HCT116 (cell line): ENCODE measurements at regions not wholly inside any gene's neighbourhood (a gene's known extent, or its start where the extent isn't known, plus 50 kb on each side); places are given as distances from the start of the nearest gene placed in this dataset.

Experiments used
- ATAC-seq: fragments of 200-7000 bp; cut with Tn5 transposase; 2 replicates; pipeline ENCODE4 v1.9.1; 2020; ENCODE audit warnings: mild to moderate bottlenecking, moderate library complexity
- BruUV-seq: library from RNA; stranded (reverse); fragments of 400-500 nt; replicated peaks from 2 replicates; lab custom pipeline; 2021; lab: Mats Ljungman, UMichigan
- CTCF ChIA-PET: fragments of 300-600 bp; sonication (Branson Sonifier 250); formaldehyde crosslinking; loops from one replicate; lab custom pipeline; 2021; ENCODE audit warnings: antibody characterized with exemption; lab: Charles Lee
- POLR2A ChIA-PET: fragments of 300-600, 350-600 bp; sonication (Branson Sonifier 250); formaldehyde crosslinking; loops from one replicate; lab custom pipeline; 2021; ENCODE audit warnings: antibody characterized with exemption; lab: Charles Lee
- RAD21 ChIA-PET, 2 experiments: fragments of 300-600 bp; sonication (Branson Sonifier 250); formaldehyde crosslinking; loops; one replicate each; lab custom pipeline; 2023; ENCODE audit warnings: low total read pairs in 2 of 2; ENCODE audit not compliant: uncharacterized antibody in 2 of 2, unreplicated experiment in 2 of 2, low non-redundant PET in 1 of 2; lab: Charles Lee
- DNase-seq: peaks from one replicate; pipeline ENCODE4 v3.0.0-alpha.2; 2010; ENCODE audit warnings: low read depth, low spot score
- H2AFZ ChIP-seq: fragments of 200-600 bp; shearing (Covaris generic), sonication (generic); 2 replicates; pipeline ENCODE4 v1.6.1; 2017; ENCODE audit warnings: low read depth, mixed run types, mixed read lengths, antibody characterized with exemption, low read length; ENCODE audit not compliant: poor library complexity, severe bottlenecking
- H3K27ac ChIP-seq: 2 replicates; pipeline ENCODE4 v1.5.1; 2012; ENCODE audit warnings: low read depth, low read length
- H3K27me3 ChIP-seq: fragments of 200-600 bp; sonication (generic); 2 replicates; pipeline ENCODE4 v1.6.1; 2016; ENCODE audit warnings: mixed run types, low read length, mixed read lengths; ENCODE audit not compliant: insufficient read depth
- H3K36me3 ChIP-seq, 2 experiments: fragments of 200-500 bp in 1 of 2; fragments of 200-600 bp in 1 of 2; sonication (Bioruptor generic) in 1 of 2; sonication (generic) in 1 of 2; 2 replicates each; pipeline versions ENCODE4 v1.5.1 to v1.6.1; 2014 to 2016; ENCODE audit warnings: low read length in 2 of 2, inconsistent platforms in 1 of 2, mixed read lengths in 1 of 2, mixed run types in 1 of 2; ENCODE audit not compliant: insufficient read depth in 2 of 2, control insufficient read depth in 1 of 2
- H3K4me1 ChIP-seq, 2 experiments: fragments of 200-600 bp in 1 of 2; sonication (generic) in 1 of 2; 2 replicates each; pipeline versions ENCODE4 v1.5.1 to v1.6.1; 2012 to 2017; ENCODE audit warnings: low read length in 2 of 2, inconsistent platforms in 1 of 2, mild to moderate bottlenecking in 1 of 2, mixed read lengths in 1 of 2, mixed run types in 1 of 2, moderate library complexity in 1 of 2; ENCODE audit not compliant: insufficient read depth in 2 of 2, control insufficient read depth in 1 of 2
- H3K4me2 ChIP-seq: fragments of 200-600 bp; sonication (generic); 2 replicates; pipeline ENCODE4 v1.6.1; 2017; ENCODE audit warnings: mixed run types, low read length, mixed read lengths
- H3K4me3 ChIP-seq, 2 experiments: fragments of 200-600 bp in 1 of 2; sonication (generic) in 1 of 2; replicated peaks in 1 of 2; 2 replicates each; pipeline ENCODE4 v1.5.1; 2011 to 2016; ENCODE audit warnings: low read length in 2 of 2, control low read depth in 1 of 2, low read depth in 1 of 2, mild to moderate bottlenecking in 1 of 2, mixed read lengths in 1 of 2, mixed run types in 1 of 2
- H3K79me2 ChIP-seq: fragments of 200-600 bp; sonication (generic); 2 replicates; pipeline ENCODE4 v1.6.1; 2017; ENCODE audit warnings: mild to moderate bottlenecking, mixed run types, low read length, moderate library complexity, mixed read lengths; ENCODE audit not compliant: insufficient read depth
- H3K9ac ChIP-seq: fragments of 200-600 bp; sonication (generic); 2 replicates; pipeline ENCODE4 v1.6.1; 2016; ENCODE audit warnings: low read length, mixed read lengths
- H3K9me2 ChIP-seq: fragments of 200-600 bp; sonication (generic), shearing (Covaris generic); 2 replicates; pipeline ENCODE4 v1.6.1; 2017; ENCODE audit warnings: mixed run types, mild to moderate bottlenecking, moderate library complexity; ENCODE audit not compliant: insufficient read depth
- H3K9me3 ChIP-seq, 2 experiments: fragments of 200-500 bp in 1 of 2; fragments of 200-600 bp in 1 of 2; sonication (Bioruptor generic) in 1 of 2; sonication (generic) in 1 of 2; 2 replicates each; pipeline ENCODE4 v1.6.1; 2014 to 2017; ENCODE audit warnings: low read length in 2 of 2, mixed read lengths in 2 of 2, inconsistent platforms in 1 of 2, low read depth in 1 of 2, mild to moderate bottlenecking in 1 of 2, mixed run types in 1 of 2, moderate library complexity in 1 of 2; ENCODE audit not compliant: control insufficient read depth in 1 of 2, insufficient read depth in 1 of 2
- H4K20me1 ChIP-seq: fragments of 200-600 bp; sonication (generic), shearing (Covaris generic); 2 replicates; pipeline ENCODE4 v1.6.1; 2017; ENCODE audit warnings: mixed run types, mild to moderate bottlenecking, moderate library complexity; ENCODE audit not compliant: insufficient read depth
- CBX3 ChIP-seq: IDR thresholded peaks from 2 replicates; pipeline ENCODE4 v1.6.1; 2012; ENCODE audit warnings: low read depth
- EZH2 ChIP-seq: fragments of 200-600 bp; sonication (generic); IDR thresholded peaks from 2 replicates; pipeline ENCODE4 v1.6.1; 2017; ENCODE audit warnings: antibody characterized with exemption, mixed run types
- FOSL1 ChIP-seq: IDR thresholded peaks from 2 replicates; pipeline ENCODE4 v1.6.1; 2012; ENCODE audit warnings: low read depth
- POLR2A ChIP-seq: IDR thresholded peaks from 2 replicates; pipeline ENCODE4 v1.7.0; 2011; ENCODE audit warnings: borderline replicate concordance; ENCODE audit not compliant: insufficient read depth, insufficient read length; ENCODE audit errors: extremely low read depth
- SIN3A ChIP-seq: IDR thresholded peaks from 2 replicates; pipeline ENCODE4 v1.6.1; 2012; ENCODE audit warnings: low read depth
- SRF ChIP-seq: IDR thresholded peaks from 2 replicates; pipeline ENCODE4 v1.6.1; 2012; ENCODE audit warnings: low read depth
- TCF7L2 ChIP-seq: IDR thresholded peaks from 2 replicates; pipeline ENCODE4 v1.7.0; 2011; ENCODE audit warnings: borderline replicate concordance, inconsistent platforms; ENCODE audit not compliant: insufficient read depth, insufficient read length; ENCODE audit errors: extremely low read depth
- ZNF274 ChIP-seq: fragments of 200-500 bp; sonication (Bioruptor generic); IDR thresholded peaks from 2 replicates; pipeline ENCODE4 v1.6.1; 2014; ENCODE audit warnings: mild to moderate bottlenecking, low read depth, low read length, inconsistent platforms
- intact Hi-C: fragments of 100-400 bp; cut with micrococcal nuclease; formaldehyde crosslinking; loops from 2 replicates; pipeline ENCODE4 v1.10.0; 2022

GRCh38 chr13:99746637-99747402 is 224.7 kb downstream of the ZIC5 start:
- no peaks in the 10 kb centered on the region for H3K9me2 ChIP-seq
- H3K79me2 ChIP-seq: no peaks in the 10 kb centered on the region
- no peaks in the 10 kb centered on the region for H3K36me3 ChIP-seq
- H3K27me3 ChIP-seq: no peaks in the 10 kb centered on the region
- TF ChIP-seq SIN3A (no peak), ZNF274 (no peak), FOSL1 (no peak), POLR2A (no peak)
- ATAC-seq: no peak
- BruUV-seq: no TSS peak
- H2AFZ ChIP-seq: no peak overlapping the region
- ChIA-PET POLR2A (no interaction called here), CTCF (no interaction called here), RAD21 (no interaction called here)
- H3K4me3 ChIP-seq: no peak overlapping the region
- no peak overlapping the region for H3K9ac ChIP-seq
- H3K9me3 ChIP-seq: no peaks in the 10 kb centered on the region
- intact Hi-C loops: no loop called here
- no peak overlapping the region for H3K27ac ChIP-seq
- no peak for DNase-seq
- H3K4me1 ChIP-seq: no peaks in the 10 kb centered on the region
- no peaks in the 10 kb centered on the region for H4K20me1 ChIP-seq
- H3K4me2 ChIP-seq: no peak overlapping the region

- intact Hi-C loops: no loop called here
- ATAC-seq (no peak), DNase-seq (no peak)
- Histone ChIP-seq H3K9ac (no peak overlapping the region), H3K27me3 (no peaks in the 10 kb centered on the region), H3K4me3 (no peak overlapping the region), H4K20me1 (no peaks in the 10 kb centered on the region), H3K27ac (no peak overlapping the region), H2AFZ (no peak overlapping the region), H3K36me3 (no peaks in the 10 kb centered on the region), H3K4me2 (no peak overlapping the region), H3K79me2 (no peaks in the 10 kb centered on the region), H3K9me2 (no peaks in the 10 kb centered on the region), H3K9me3 (no peaks in the 10 kb centered on the region), H3K4me1 (no peaks in the 10 kb centered on the region)
- no TSS peak for BruUV-seq
- ChIA-PET RAD21 (no interaction called here), CTCF (no interaction called here), POLR2A (no interaction called here)
- TF ChIP-seq SIN3A (no peak), EZH2 (no peak), POLR2A (no peak), CBX3 (no peak), SRF (no peak), TCF7L2 (no peak)
Measured at GRCh38 chr13:99743094-99743493, 228.5 kb downstream of the ZIC5 start.
